Right lobe of liver (tissue), 6 donors: ENCODE measurements at regions not wholly inside any gene's neighbourhood (a gene's known extent, or its start where the extent isn't known, plus 50 kb on each side); places are given as distances from the start of the nearest gene placed in this dataset.

Experiments
- ATAC-seq, 4 donors: fragments of 200-7000 bp; cut with Tn5 transposase; one replicate each; pipeline ENCODE4 v1.9.1; 2020; ENCODE audit warnings: mild to moderate bottlenecking in 4 of 4, moderate library complexity in 4 of 4
- DNase-seq, 3 donors: peaks; one replicate each; pipeline ENCODE4 v3.0.0-alpha.2; 2020
- H3K27ac ChIP-seq, 3 donors: fragments of 200-600 bp; one replicate each; pipeline ENCODE4 v1.8.0; 2022
- H3K27me3 ChIP-seq, 2 donors: fragments of 200-600 bp; one replicate each; pipeline ENCODE4 v1.8.0; 2022
- H3K36me3 ChIP-seq, 4 donors: fragments of 200-600 bp; sonication (generic) in 1 of 4; one replicate each; pipeline versions ENCODE4 v1.5.1 to v1.8.0; 2017 to 2022; ENCODE audit warnings: control low read depth in 1 of 4
- H3K4me1 ChIP-seq, 4 donors: fragments of 200-600 bp; sonication (generic) in 1 of 4; one replicate each; pipeline versions ENCODE4 v1.5.1 to v1.8.0; 2017 to 2022; ENCODE audit warnings: control low read depth in 1 of 4
- H3K4me3 ChIP-seq, 3 donors: fragments of 200-600 bp; one replicate each; pipeline ENCODE4 v1.8.0; 2022
- H3K9me3 ChIP-seq, 4 donors: fragments of 200-600 bp; sonication (generic) in 1 of 4; one replicate each; pipeline versions ENCODE4 v1.5.1 to v1.8.0; 2017 to 2022; ENCODE audit warnings: control low read depth in 1 of 4
- CTCF ChIP-seq, 4 donors: fragments of 200-600 bp in 3 of 4; fragments of 450-650 bp in 1 of 4; IDR thresholded peaks; one replicate each; pipeline versions ENCODE4 v1.5.1 to v1.8.0; 2016 to 2022; ENCODE audit warnings: antibody characterized with exemption in 4 of 4, mild to moderate bottlenecking in 2 of 4
- POLR2A ChIP-seq: fragments of 450-650 bp; IDR thresholded peaks from one replicate; pipeline ENCODE4 v1.6.1; 2017; ENCODE audit warnings: antibody characterized with exemption, mild to moderate bottlenecking
- WGBS: methylation state at CpG from one replicate; pipeline ENCODE4 v1.1.6; 2018; ENCODE audit warnings: low coverage, low lambda C conversion rate; ENCODE audit not compliant: insufficient coverage; ENCODE audit errors: missing lambda C conversion rate; 5-methylcytosine and 5-hydroxymethylcytosine counted together
- intact Hi-C, 2 donors: fragments of 100-400 bp; cut with DNase I; formaldehyde crosslinking; loops; one replicate each; pipeline versions ENCODE4 v1.11.2 to v1.14.1; 2022
- donor health status: DM: no; HTN: yes; CAD: no.
- donor health status: DM: no; HTN: no; CAD: no.
- donor health status: DM: no; HTN: no; CAD: no.
- donor health status: DM: no; HTN: yes; CAD: no.
- donor health status: DM: no; HTN: yes; CAD: no.

GRCh38 chr15:37165395-37165794 is 65.0 kb upstream of the MEIS2 start:
- 89% methylated on average over 3 of the region's 3 CpGs for WGBS
- no peak for ATAC-seq
- TF ChIP-seq CTCF (IDR thresholded peaks at IDR 0.05) (no peak), POLR2A (no peak)

GRCh38 chr15:37166402-37166801 is 66.1 kb upstream of the MEIS2 start:
- 84% methylated on average over 3 of the region's 3 CpGs for WGBS
- Histone ChIP-seq H3K27ac (no peak overlapping the region), H3K27me3 (no peaks in the 10 kb centered on the region), H3K4me1 (no peaks in the 10 kb centered on the region), H3K9me3 (no peaks in the 10 kb centered on the region), H3K36me3 (no peaks in the 10 kb centered on the region), H3K4me3 (no peak overlapping the region)
- ATAC-seq (no peak), DNase-seq (no peak)
- intact Hi-C loops: no loop called here
- no peak for TF ChIP-seq POLR2A
- no peak for TF ChIP-seq CTCF (IDR thresholded peaks at IDR 0.05)

More at GRCh38 chr15:37165395-37165794, 65.0 kb upstream of the MEIS2 start:
- no peak for DNase-seq
- H3K27me3 ChIP-seq: no peaks in the 10 kb centered on the region
- H3K36me3 ChIP-seq: no peaks in the 10 kb centered on the region
- no peak overlapping the region for H3K27ac ChIP-seq
- H3K4me3 ChIP-seq: no peak overlapping the region
- H3K4me1 ChIP-seq: no peaks in the 10 kb centered on the region
- intact Hi-C loops: no loop called here
- no peaks in the 10 kb centered on the region for H3K9me3 ChIP-seq

DNA sequence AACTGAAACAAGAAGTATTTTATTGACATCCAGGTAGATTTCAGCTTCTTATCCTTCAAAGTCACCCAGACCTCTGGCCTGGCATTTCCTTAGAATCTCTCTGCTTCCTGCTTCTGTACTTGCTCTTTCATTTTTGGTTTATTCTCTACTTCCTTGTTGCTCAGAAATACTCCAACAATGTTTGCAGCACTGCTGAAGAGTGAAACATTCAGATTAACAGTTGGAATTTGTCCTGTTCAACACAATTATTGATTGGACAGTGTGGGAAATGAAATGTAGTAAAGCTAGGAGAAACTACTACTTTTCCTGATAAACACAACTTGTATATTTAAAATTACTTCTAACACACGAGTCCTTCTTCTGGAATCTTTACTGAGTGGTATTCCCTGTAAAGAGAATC is 81.0 kb upstream of the MEIS2 start:
- ATAC-seq: peak; percentile 37 to 93 (median 62)
- no peak for DNase-seq
- peaks cover 0 to 8% (median 3%) of the 10 kb centered on the region in 4 donors for H3K4me1 ChIP-seq
- intact Hi-C loops: no loop called here
- no peaks in the 10 kb centered on the region for H3K36me3 ChIP-seq
- no peaks in the 10 kb centered on the region for H3K27me3 ChIP-seq
- TF ChIP-seq POLR2A (no peak), CTCF (IDR thresholded peaks at IDR 0.05) (no peak)
- no peaks in the 10 kb centered on the region for H3K9me3 ChIP-seq
- H3K27ac ChIP-seq: peak overlapping the region in 1 of 3 donors; percentile 9
- 14% methylated on average over 1 of the region's 1 CpG for WGBS
- no peak overlapping the region for H3K4me3 ChIP-seq

- no peak for ATAC-seq
- H3K4me3 ChIP-seq: no peak overlapping the region
- 72% methylated on average over 5 of the region's 5 CpGs for WGBS
Measured at GRCh38 chr15:37199545-37199944, 99.2 kb upstream of the MEIS2 start.

More at GRCh38 chr15:37199545-37199944, 99.2 kb upstream of the MEIS2 start:
- Histone ChIP-seq H3K27me3 (no peaks in the 10 kb centered on the region), H3K4me1 (no peaks in the 10 kb centered on the region), H3K9me3 (peaks cover 0 to 2% (median 0%) of the 10 kb centered on the region in 4 donors), H3K27ac (no peak overlapping the region), H3K36me3 (no peaks in the 10 kb centered on the region)
- intact Hi-C loops: no loop called here
- no peak for DNase-seq
- no peak for TF ChIP-seq POLR2A
- TF ChIP-seq CTCF (IDR thresholded peaks at IDR 0.05): no peak
